ENCODE measurements at regions not wholly inside any gene's neighbourhood (a gene's known extent, or its start where the extent isn't known, plus 50 kb on each side); places are given as distances from the start of the nearest gene placed in this dataset.

GRCh38 chr10:108453166-108453565, 1288.7 kb upstream of the SORCS1 start:
- DNase-seq, result no peak

- DNase-seq, result no peak
These were observed 1288.0 kb upstream of the SORCS1 start for GRCh38 chr10:108452533-108452932.

- no peak for DNase-seq
These were observed 1285.8 kb upstream of the SORCS1 start for GRCh38 chr10:108450280-108450679.

GRCh38 chr10:108445746-108446145, 1281.2 kb upstream of the SORCS1 start:
- DNase-seq, result no peak

- no peak for DNase-seq
These were observed 1279.1 kb upstream of the SORCS1 start for GRCh38 chr10:108443636-108444035.

- peak; percentile 18 for DNase-seq
These were observed 1274.9 kb upstream of the SORCS1 start for GRCh38 chr10:108439397-108439796.

- DNase-seq, result no peak
These were observed 1271.6 kb upstream of the SORCS1 start for GRCh38 chr10:108436096-108436495.

- DNase-seq, result no peak
These were observed 1270.2 kb upstream of the SORCS1 start for GRCh38 chr10:108434559-108435252.

- peak; percentile 28 for DNase-seq
These were observed 1262.6 kb upstream of the SORCS1 start for GRCh38 chr10:108427146-108427545.

GRCh38 chr10:108425283-108425964, 1260.9 kb upstream of the SORCS1 start:
- DNase-seq, result no peak

GRCh38 chr10:108424656-108425055, 1260.2 kb upstream of the SORCS1 start:
- DNase-seq, result peak; percentile 74

GRCh38 chr10:108422286-108422685, 1257.8 kb upstream of the SORCS1 start:
- peak; percentile 36 for DNase-seq

GRCh38 chr10:108421266-108421665, 1256.8 kb upstream of the SORCS1 start:
- DNase-seq, result no peak

- DNase-seq, result no peak
These were observed 1249.4 kb upstream of the SORCS1 start for GRCh38 chr10:108413954-108414353.

- no peak for DNase-seq
These were observed 1247.8 kb upstream of the SORCS1 start for GRCh38 chr10:108412323-108412722.

- no peak for DNase-seq
These were observed 1247.4 kb upstream of the SORCS1 start for GRCh38 chr10:108411894-108412293.

GRCh38 chr10:108411206-108411605, 1246.7 kb upstream of the SORCS1 start:
- DNase-seq, result no peak

- no peak for DNase-seq
These were observed 1245.7 kb upstream of the SORCS1 start for GRCh38 chr10:108410236-108410635.

GRCh38 chr10:108409306-108409705, 1244.8 kb upstream of the SORCS1 start:
- no peak for DNase-seq

- DNase-seq, result peak; percentile 36
These were observed 1239.6 kb upstream of the SORCS1 start for GRCh38 chr10:108404155-108404554.

GRCh38 chr10:108399465-108399864, 1235.0 kb upstream of the SORCS1 start:
- DNase-seq, result no peak

- DNase-seq, result peak; percentile 64
These were observed 1228.6 kb upstream of the SORCS1 start for GRCh38 chr10:108393089-108393488.

- DNase-seq, result peak; percentile 78
These were observed 1227.8 kb upstream of the SORCS1 start for GRCh38 chr10:108392286-108392685.

GRCh38 chr10:108388706-108389105, 1224.2 kb upstream of the SORCS1 start:
- DNase-seq, result no peak

GRCh38 chr10:108385963-108386362, 1221.5 kb upstream of the SORCS1 start:
- DNase-seq, result no peak
